ENCODE measurements at regions not wholly inside any gene's neighbourhood (a gene's known extent, or its start where the extent isn't known, plus 50 kb on each side); places are given as distances from the start of the nearest gene placed in this dataset.

DNA sequence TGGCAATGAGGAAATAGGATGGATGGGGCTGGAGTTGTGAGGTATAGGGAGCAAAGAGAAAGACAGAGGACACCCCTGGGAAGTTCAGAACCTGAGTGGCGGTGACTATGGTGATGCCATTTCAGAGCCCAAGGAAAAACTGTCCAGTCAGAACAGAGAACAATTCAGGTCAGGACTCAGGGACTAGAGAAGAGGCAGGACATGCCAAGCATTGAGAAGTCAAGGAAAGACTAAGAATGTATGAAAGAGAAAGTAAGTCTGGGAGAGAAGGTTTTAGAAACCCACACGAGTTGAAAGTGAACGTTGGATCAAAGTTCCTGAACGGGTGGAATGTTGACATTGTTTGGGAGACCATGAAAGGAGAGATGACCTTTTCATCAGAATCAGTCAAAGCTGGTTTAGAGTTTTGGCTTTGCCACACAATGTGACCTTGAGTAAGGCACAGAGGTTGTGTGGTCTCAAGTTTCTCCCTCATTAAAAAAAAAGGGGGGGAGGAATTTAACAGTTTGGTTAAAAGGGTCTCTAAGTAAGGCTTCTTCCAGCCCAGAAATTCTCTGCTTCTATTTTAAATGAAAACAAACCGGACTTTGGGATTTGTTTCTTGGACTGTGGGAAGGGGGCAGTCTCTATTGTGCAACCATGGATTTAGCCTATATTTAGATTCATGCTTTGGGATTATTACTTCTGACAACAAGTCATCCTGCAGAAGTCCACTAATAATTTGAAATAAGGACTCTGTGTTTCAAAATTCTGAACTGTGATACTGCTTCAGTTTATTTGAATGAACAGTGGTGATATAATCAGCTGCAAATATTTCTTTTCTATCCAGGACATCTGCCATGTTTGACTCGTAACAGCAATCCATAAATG is 315.9 kb upstream of the TBL1XR1 start:
- ATAC-seq, result no peak
- no peaks in the 10 kb centered on the region for H3K79me2 ChIP-seq (ENCODE audit: low read length)
- no peak overlapping the region for H3K4me3 ChIP-seq (ENCODE audit: low read length)
- no peak overlapping the region for H2AFZ ChIP-seq (ENCODE audit: low read length)
- intact Hi-C loops (cut with micrococcal nuclease), result no loop called here
- POLR2A ChIA-PET (ENCODE audit: unreplicated experiment), result no interaction called here
- H3K27me3 ChIP-seq (ENCODE audit: low read length), result no peaks in the 10 kb centered on the region
- no peak for DNase-seq
- no peak overlapping the region for H3K9ac ChIP-seq (ENCODE audit: low read length)
- H3K4me1 ChIP-seq (ENCODE audit: insufficient read depth, low read length), result no peaks in the 10 kb centered on the region
- H4K20me1 ChIP-seq (ENCODE audit: low read length), result no peaks in the 10 kb centered on the region
- H3K4me2 ChIP-seq (ENCODE audit: low read length), result no peak overlapping the region
- CTCF ChIA-PET, result no interaction called here
- no peaks in the 10 kb centered on the region for H3F3A ChIP-seq (ENCODE audit: low read length, unreplicated experiment)
- no peak overlapping the region for H3K27ac ChIP-seq (ENCODE audit: low read length)
- no TSS peak for BruUV-seq (replicated peaks)
- TF ChIP-seq EZH2 (IDR thresholded peaks at IDR 0.05; ENCODE audit: low read length, unreplicated experiment), result no peak
- TF ChIP-seq, protein P1, sequence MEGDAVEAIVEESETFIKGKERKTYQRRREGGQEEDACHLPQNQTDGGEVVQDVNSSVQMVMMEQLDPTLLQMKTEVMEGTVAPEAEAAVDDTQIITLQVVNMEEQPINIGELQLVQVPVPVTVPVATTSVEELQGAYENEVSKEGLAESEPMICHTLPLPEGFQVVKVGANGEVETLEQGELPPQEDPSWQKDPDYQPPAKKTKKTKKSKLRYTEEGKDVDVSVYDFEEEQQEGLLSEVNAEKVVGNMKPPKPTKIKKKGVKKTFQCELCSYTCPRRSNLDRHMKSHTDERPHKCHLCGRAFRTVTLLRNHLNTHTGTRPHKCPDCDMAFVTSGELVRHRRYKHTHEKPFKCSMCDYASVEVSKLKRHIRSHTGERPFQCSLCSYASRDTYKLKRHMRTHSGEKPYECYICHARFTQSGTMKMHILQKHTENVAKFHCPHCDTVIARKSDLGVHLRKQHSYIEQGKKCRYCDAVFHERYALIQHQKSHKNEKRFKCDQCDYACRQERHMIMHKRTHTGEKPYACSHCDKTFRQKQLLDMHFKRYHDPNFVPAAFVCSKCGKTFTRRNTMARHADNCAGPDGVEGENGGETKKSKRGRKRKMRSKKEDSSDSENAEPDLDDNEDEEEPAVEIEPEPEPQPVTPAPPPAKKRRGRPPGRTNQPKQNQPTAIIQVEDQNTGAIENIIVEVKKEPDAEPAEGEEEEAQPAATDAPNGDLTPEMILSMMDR (conservative IDR thresholded peaks at IDR 0.05; ENCODE audit: low read depth, low read length), result no peak
- TF ChIP-seq EZH2phosphoT487 (IDR thresholded peaks at IDR 0.05; ENCODE audit: borderline replicate concordance, low read length), result no peak
- H3K36me3 ChIP-seq (ENCODE audit: low read depth, low read length), result no peaks in the 10 kb centered on the region
- no peaks in the 10 kb centered on the region for H3K9me2 ChIP-seq (replicated peaks; ENCODE audit: low read length)
- H3K9me3 ChIP-seq (ENCODE audit: low read length), result no peaks in the 10 kb centered on the region

- no peaks in the 10 kb centered on the region for H3K79me2 ChIP-seq (ENCODE audit: low read length)
- no peaks in the 10 kb centered on the region for H3K36me3 ChIP-seq (ENCODE audit: low read depth, low read length)
- H3K4me1 ChIP-seq (ENCODE audit: insufficient read depth, low read length), result no peaks in the 10 kb centered on the region
- H3K9me3 ChIP-seq (ENCODE audit: low read length), result no peaks in the 10 kb centered on the region
- no peak overlapping the region for H3K4me3 ChIP-seq (ENCODE audit: low read length)
- H3K9me2 ChIP-seq (replicated peaks; ENCODE audit: low read length), result no peaks in the 10 kb centered on the region
- no peaks in the 10 kb centered on the region for H3F3A ChIP-seq (ENCODE audit: low read length, unreplicated experiment)
- DNase-seq (no peak), ATAC-seq (no peak)
- ChIA-PET CTCF (no interaction called here), POLR2A (ENCODE audit: unreplicated experiment) (no interaction called here)
- no peaks in the 10 kb centered on the region for H3K27me3 ChIP-seq (ENCODE audit: low read length)
- H3K27ac ChIP-seq (ENCODE audit: low read length), result no peak overlapping the region
- no peak overlapping the region for H2AFZ ChIP-seq (ENCODE audit: low read length)
- H3K4me2 ChIP-seq (ENCODE audit: low read length), result no peak overlapping the region
- TF ChIP-seq EZH2phosphoT487 (IDR thresholded peaks at IDR 0.05; ENCODE audit: borderline replicate concordance, low read length) (no peak), EZH2 (IDR thresholded peaks at IDR 0.05; ENCODE audit: low read length, unreplicated experiment) (no peak)
- TF ChIP-seq, protein P1 (conservative IDR thresholded peaks at IDR 0.05; ENCODE audit: low read depth, low read length), result no peak
- intact Hi-C loops (cut with micrococcal nuclease), result no loop called here
- no peak overlapping the region for H3K9ac ChIP-seq (ENCODE audit: low read length)
- BruUV-seq (replicated peaks), result no TSS peak
- H4K20me1 ChIP-seq (ENCODE audit: low read length), result no peaks in the 10 kb centered on the region
Observed at GRCh38 chr3:177513815-177514610, 316.7 kb upstream of the TBL1XR1 start.

All from PC-3 (cell line).